IMR-90 (cell line): ENCODE measurements at regions not wholly inside any gene's neighbourhood (a gene's known extent, or its start where the extent isn't known, plus 50 kb on each side); places are given as distances from the start of the nearest gene placed in this dataset.

Source experiments
- ATAC-seq: fragments of 200-7000 bp; cut with Tn5 transposase; 2 replicates; pipeline ENCODE4 v1.9.1; 2020; ENCODE audit warnings: low read depth, mild to moderate bottlenecking, moderate library complexity
- BruUV-seq: library from RNA; stranded (reverse); fragments of 400-500 nt; replicated peaks from 2 replicates; lab custom pipeline; 2021; lab: Mats Ljungman, UMichigan
- CTCF ChIA-PET: fragments of 300-600 bp; formaldehyde crosslinking; extraction: SDS; loops from one replicate; lab custom pipeline; 2021; ENCODE audit warnings: antibody characterized with exemption; lab: Yijun Ruan, JAX
- POLR2A ChIA-PET: fragments of 300-600 bp; sonication (Branson Sonifier 250); formaldehyde crosslinking; loops from one replicate; lab custom pipeline; 2022; ENCODE audit warnings: antibody characterized with exemption; ENCODE audit not compliant: unreplicated experiment; lab: Charles Lee
- DNase-seq: peaks from one replicate; pipeline ENCODE4 v3.0.0; 2013
- H2AFZ ChIP-seq: replicated peaks from 2 replicates; pipeline ENCODE3; 2013; ENCODE audit warnings: low read length, mild to moderate bottlenecking; ENCODE audit not compliant: poor library complexity
- H2AK5ac ChIP-seq: 2 replicates; pipeline ENCODE4 v1.6.1; 2013; ENCODE audit warnings: low read depth, low read length, inconsistent platforms
- H2AK9ac ChIP-seq: replicated peaks from 2 replicates; pipeline ENCODE3; 2013; ENCODE audit warnings: mild to moderate bottlenecking, low read depth, low read length, moderate library complexity; ENCODE audit not compliant: poor library complexity
- H2BK120ac ChIP-seq: 2 replicates; pipeline ENCODE4 v1.6.1; 2013; ENCODE audit warnings: low read depth, low read length, inconsistent platforms
- H2BK15ac ChIP-seq: 3 replicates; pipeline ENCODE4 v1.6.1; 2013; ENCODE audit warnings: low read depth, low read length, inconsistent platforms
- H2BK20ac ChIP-seq: 2 replicates; pipeline ENCODE4 v1.6.1; 2013; ENCODE audit warnings: low read depth, mild to moderate bottlenecking, inconsistent platforms, low read length, moderate library complexity
- H2BK5ac ChIP-seq: 2 replicates; pipeline ENCODE4 v1.6.1; 2013; ENCODE audit warnings: mild to moderate bottlenecking, low read depth, low read length, inconsistent platforms; ENCODE audit not compliant: poor library complexity, severe bottlenecking
- H3K14ac ChIP-seq: replicated peaks from 2 replicates; pipeline ENCODE4 v1.6.1; 2013; ENCODE audit warnings: low read depth, low read length, inconsistent platforms
- H3K18ac ChIP-seq: 2 replicates; pipeline ENCODE4 v1.6.1; 2013; ENCODE audit warnings: low read depth, low read length, control low read depth
- H3K23ac ChIP-seq: 2 replicates; pipeline ENCODE4 v1.6.1; 2013; ENCODE audit warnings: low read depth, low read length, inconsistent platforms
- H3K27ac ChIP-seq: 2 replicates; pipeline ENCODE4 v1.5.1; 2013; ENCODE audit warnings: mild to moderate bottlenecking, control low read depth, low read length; ENCODE audit not compliant: insufficient read depth
- H3K27me3 ChIP-seq: 2 replicates; pipeline ENCODE4 v1.6.1; 2013; ENCODE audit warnings: low read length; ENCODE audit not compliant: control insufficient read depth, insufficient read depth
- H3K36me3 ChIP-seq: 2 replicates; pipeline ENCODE4 v1.6.1; 2013; ENCODE audit warnings: low read length, mixed read lengths; ENCODE audit not compliant: control insufficient read depth, insufficient read depth
- H3K4ac ChIP-seq: 2 replicates; pipeline ENCODE4 v1.6.1; 2013; ENCODE audit warnings: low read depth, low read length, inconsistent platforms
- H3K4me1 ChIP-seq: 2 replicates; pipeline ENCODE4 v1.6.1; 2013; ENCODE audit warnings: low read length, mixed read lengths; ENCODE audit not compliant: control insufficient read depth, insufficient read depth
- H3K4me2 ChIP-seq: 2 replicates; pipeline ENCODE4 v1.6.1; 2013; ENCODE audit warnings: low read depth, mild to moderate bottlenecking, control low read depth, low read length, moderate library complexity
- H3K4me3 ChIP-seq: 2 replicates; pipeline ENCODE4 v1.5.1; 2013; ENCODE audit warnings: low read depth, mild to moderate bottlenecking, control low read depth, low read length, moderate library complexity; ENCODE audit not compliant: insufficient read depth
- H3K56ac ChIP-seq: 2 replicates; pipeline ENCODE4 v1.6.1; 2013; ENCODE audit warnings: low read length, inconsistent platforms; ENCODE audit not compliant: insufficient read depth; ENCODE audit errors: extremely low read depth
- H3K79me1 ChIP-seq, 2 experiments: 2 replicates each; pipeline ENCODE4 v1.6.1; 2013; ENCODE audit warnings: low read length in 2 of 2, inconsistent platforms in 1 of 2, low read depth in 1 of 2
- H3K9ac ChIP-seq: 2 replicates; pipeline ENCODE4 v1.6.1; 2013; ENCODE audit warnings: low read depth, low read length, control low read depth
- H3K9me1 ChIP-seq: 2 replicates; pipeline ENCODE4 v1.6.1; 2013; ENCODE audit warnings: low read length, inconsistent platforms; ENCODE audit not compliant: insufficient read depth
- H3K9me3 ChIP-seq: 2 replicates; pipeline ENCODE4 v1.6.1; 2013; ENCODE audit warnings: low read length; ENCODE audit not compliant: control insufficient read depth, insufficient read depth
- H4K20me1 ChIP-seq: 2 replicates; pipeline ENCODE4 v1.6.1; 2013; ENCODE audit warnings: low read length, inconsistent platforms; ENCODE audit not compliant: insufficient read depth
- H4K5ac ChIP-seq: 2 replicates; pipeline ENCODE4 v1.6.1; 2013; ENCODE audit warnings: mild to moderate bottlenecking, low read depth, low read length, control low read depth
- H4K8ac ChIP-seq, 2 experiments: 2 replicates each; pipeline ENCODE4 v1.6.1; 2013; ENCODE audit warnings: low read depth in 2 of 2, low read length in 2 of 2, control low read depth in 1 of 2, inconsistent platforms in 1 of 2
- H4K91ac ChIP-seq: 2 replicates; pipeline ENCODE4 v1.6.1; 2013; ENCODE audit warnings: low read depth, low read length, inconsistent platforms; ENCODE audit not compliant: insufficient read depth
- CEBPB ChIP-seq: IDR thresholded peaks from 2 replicates; pipeline ENCODE4 v1.6.1; 2012; ENCODE audit warnings: low read depth, low read length, improper control_type of control experiment
- CHD1 ChIP-seq: IDR thresholded peaks from 2 replicates; pipeline ENCODE4 v1.6.1; 2012; ENCODE audit warnings: low read depth, low read length, improper control_type of control experiment
- WGBS, 2 experiments: methylation state at CpG; one replicate each; pipeline versions ENCODE4 v1.1.5 to v1.1.7; 2013; ENCODE audit warnings: missing lambda C conversion rate in 2 of 2; ENCODE audit not compliant: insufficient read length in 1 of 2; ENCODE audit errors: extremely low coverage in 2 of 2; 5-methylcytosine and 5-hydroxymethylcytosine counted together
- dilution Hi-C: fragments of 300-500 bp; cut with HindIII; formaldehyde crosslinking; loops from one replicate; pipeline ENCODE4 v1.14.3; 2018; ENCODE audit warnings: low sequenced_read_pairs; ENCODE audit not compliant: unreplicated experiment
- in situ Hi-C: fragments of 300-500 bp; cut with MboI; formaldehyde crosslinking; loops from 3 replicates; pipeline ENCODE4 v1.14.3; 2019; ENCODE audit warnings: low sequenced_read_pairs, inconsistent platforms, mixed read lengths
- intact Hi-C: fragments of 100-400 bp; cut with micrococcal nuclease; formaldehyde crosslinking; loops from 2 replicates; pipeline ENCODE4 v1.10.0; 2022
- TF ChIP-seq, protein P1 (sequence below): fragments of 150-350 bp; IDR thresholded peaks from 2 replicates; pipeline ENCODE4 v1.6.1; 2017; ENCODE audit warnings: mild to moderate bottlenecking, antibody characterized with exemption, low read length, low read depth

DNA sequence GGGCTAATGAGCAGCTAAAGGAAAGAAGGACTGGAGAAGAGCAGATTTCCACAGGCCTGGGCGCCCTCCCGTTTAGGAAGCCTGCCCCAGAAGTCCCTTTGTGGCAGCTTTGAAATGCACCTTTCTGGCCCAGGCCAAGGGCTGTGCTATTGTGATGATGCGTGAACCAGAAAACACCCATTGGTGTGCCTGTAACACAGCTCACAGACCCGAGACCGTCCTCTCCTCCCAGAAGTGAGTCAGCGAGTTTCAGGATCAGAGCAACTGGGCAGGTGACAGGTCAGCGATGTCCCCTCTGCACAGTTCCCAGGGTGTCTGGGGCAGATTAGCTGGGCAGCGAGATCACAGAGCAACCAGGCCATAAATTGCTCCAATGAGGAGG is 71.9 kb upstream of the SULF2 start:
- no peak overlapping the region for H3K9ac ChIP-seq
- 38% methylated on average over 2 of the region's 8 CpGs; no CpG with 5 or more reads in 1 of the 2 experiments for WGBS, 2 experiments
- no peak overlapping the region for H2BK15ac ChIP-seq
- CTCF ChIA-PET: no interaction called here
- H2AK5ac ChIP-seq: no peak overlapping the region
- no peak overlapping the region for H3K4ac ChIP-seq
- H4K91ac ChIP-seq: no peak overlapping the region
- no peak overlapping the region for H3K27ac ChIP-seq
- no peak for DNase-seq
- no peaks in the 10 kb centered on the region for H3K79me1 ChIP-seq
- no peaks in the 10 kb centered on the region; the same call in 1 of the 2 replicates for H3K4me1 ChIP-seq
- BruUV-seq: no TSS peak
- H3K4me2 ChIP-seq: no peak overlapping the region
- dilution Hi-C loops: no loop called here
- no peak overlapping the region for H4K8ac ChIP-seq
- no peak overlapping the region for H2BK120ac ChIP-seq
- H2AFZ ChIP-seq: no peak overlapping the region
- H3K9me3 ChIP-seq: peaks cover 2% of the 10 kb centered on the region; the same call in 1 of the 2 replicates
- H3K36me3 ChIP-seq: no peaks in the 10 kb centered on the region
- no peak overlapping the region for H2AK9ac ChIP-seq
- no peak for ATAC-seq
- no peak overlapping the region for H3K23ac ChIP-seq
- in situ Hi-C loops: no loop called here
- H3K56ac ChIP-seq: no peak overlapping the region
- H4K5ac ChIP-seq: no peak overlapping the region
- no peak overlapping the region for H2BK20ac ChIP-seq
- no peak overlapping the region for H3K18ac ChIP-seq
- peaks cover 8% of the 10 kb centered on the region for H3K27me3 ChIP-seq
- no peaks in the 10 kb centered on the region for H4K20me1 ChIP-seq
- TF ChIP-seq CEBPB: no peak
- TF ChIP-seq, protein P1, sequence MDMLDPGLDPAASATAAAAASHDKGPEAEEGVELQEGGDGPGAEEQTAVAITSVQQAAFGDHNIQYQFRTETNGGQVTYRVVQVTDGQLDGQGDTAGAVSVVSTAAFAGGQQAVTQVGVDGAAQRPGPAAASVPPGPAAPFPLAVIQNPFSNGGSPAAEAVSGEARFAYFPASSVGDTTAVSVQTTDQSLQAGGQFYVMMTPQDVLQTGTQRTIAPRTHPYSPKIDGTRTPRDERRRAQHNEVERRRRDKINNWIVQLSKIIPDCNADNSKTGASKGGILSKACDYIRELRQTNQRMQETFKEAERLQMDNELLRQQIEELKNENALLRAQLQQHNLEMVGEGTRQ: no peak
- no peak for TF ChIP-seq CHD1
- no peaks in the 10 kb centered on the region for H3K9me1 ChIP-seq
- POLR2A ChIA-PET: no interaction called here
- no peak overlapping the region for H3K14ac ChIP-seq
- H3K4me3 ChIP-seq: no peak overlapping the region
- intact Hi-C loops: no loop called here
- no peak overlapping the region for H2BK5ac ChIP-seq
